ENCODE measurements at regions not wholly inside any gene's neighbourhood (a gene's known extent, or its start where the extent isn't known, plus 50 kb on each side); places are given as distances from the start of the nearest gene placed in this dataset.
A peak's percentile ranks its signal among the peaks of the same experiment; 100 is the strongest.

- Mint-ChIP-seq H3K4me3 (no peak overlapping the region), H3K4me1 (peaks cover 37% of the 10 kb centered on the region), H3K27ac (no peak overlapping the region), H3K9me3 (peaks cover 4% of the 10 kb centered on the region), H3K36me3 (no peaks in the 10 kb centered on the region), H3K27me3 (no peaks in the 10 kb centered on the region)
- DNase-seq (ENCODE audit: low spot score in 2 of 2) (no peak), ATAC-seq (ENCODE audit: low read depth) (no peak)
Measured at GRCh38 chr2:230654057-230654456, 58.6 kb upstream of the CAB39 start.

DNA sequence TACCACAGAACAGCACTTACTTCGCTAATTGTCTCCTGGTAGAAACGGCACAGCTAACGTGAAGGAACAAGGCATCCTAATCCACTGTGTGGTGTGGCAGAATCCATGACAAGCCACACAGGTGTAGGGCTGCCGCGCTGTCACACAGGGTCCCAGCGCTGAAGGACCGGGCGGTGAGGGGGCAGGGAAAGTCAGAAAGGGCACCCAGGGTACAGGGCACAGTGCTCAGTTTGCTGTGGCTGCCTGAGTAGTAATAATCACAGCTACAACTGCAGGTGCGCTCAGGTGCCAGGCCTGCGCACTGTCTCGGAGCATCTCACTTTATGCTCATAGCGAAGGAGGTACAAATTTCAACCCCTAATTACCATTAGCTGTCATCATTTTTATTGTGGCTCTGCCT, 55.2 kb upstream of the CAB39 start:
- Mint-ChIP-seq H3K9me3 (no peaks in the 10 kb centered on the region), H3K4me3 (peak overlapping the region; percentile 53), H3K36me3 (no peaks in the 10 kb centered on the region), H3K27ac (peak overlapping the region; percentile 26), H3K4me1 (peaks cover 43% of the 10 kb centered on the region), H3K27me3 (no peaks in the 10 kb centered on the region)
- DNase-seq (ENCODE audit: low spot score in 2 of 2) (no peak), ATAC-seq (ENCODE audit: low read depth) (no peak)

- H3K27ac Mint-ChIP-seq = peak overlapping the region; percentile 26
- ATAC-seq (ENCODE audit: low read depth) (no peak), DNase-seq (ENCODE audit: low spot score in 2 of 2) (no peak)
- no peaks in the 10 kb centered on the region for H3K36me3 Mint-ChIP-seq
- H3K4me1 Mint-ChIP-seq = peaks cover 42% of the 10 kb centered on the region
- no peaks in the 10 kb centered on the region for H3K27me3 Mint-ChIP-seq
- no peak overlapping the region for H3K4me3 Mint-ChIP-seq
- H3K9me3 Mint-ChIP-seq = no peaks in the 10 kb centered on the region
Measured at GRCh38 chr2:230657906-230658305, 54.7 kb upstream of the CAB39 start.

- Mint-ChIP-seq H3K9me3 (no peaks in the 10 kb centered on the region), H3K27me3 (no peaks in the 10 kb centered on the region), H3K4me3 (no peak overlapping the region), H3K36me3 (no peaks in the 10 kb centered on the region), H3K4me1 (peaks cover 48% of the 10 kb centered on the region), H3K27ac (peak overlapping the region; percentile 69)
- ATAC-seq (ENCODE audit: low read depth) = no peak
- no peak for DNase-seq (ENCODE audit: low spot score in 2 of 2)
Measured at GRCh38 chr2:230658577-230658876, 54.1 kb upstream of the CAB39 start.

- Mint-ChIP-seq H3K27ac (peak overlapping the region; percentile 69), H3K27me3 (no peaks in the 10 kb centered on the region), H3K4me3 (peak overlapping the region; percentile 13), H3K4me1 (peaks cover 52% of the 10 kb centered on the region), H3K9me3 (no peaks in the 10 kb centered on the region), H3K36me3 (no peaks in the 10 kb centered on the region)
- DNase-seq (ENCODE audit: low spot score in 2 of 2) (no peak), ATAC-seq (ENCODE audit: low read depth) (peak; percentile 24)
Measured at GRCh38 chr2:230658877-230659652, 53.6 kb upstream of the CAB39 start.

GRCh38 chr2:230660294-230661060, 52.2 kb upstream of the CAB39 start:
- DNase-seq (ENCODE audit: low spot score in 2 of 2) = no peak
- Mint-ChIP-seq H3K4me1 (peaks cover 62% of the 10 kb centered on the region), H3K9me3 (no peaks in the 10 kb centered on the region), H3K4me3 (peak overlapping the region; percentile 28), H3K27me3 (no peaks in the 10 kb centered on the region), H3K27ac (peak overlapping the region; percentile 77), H3K36me3 (no peaks in the 10 kb centered on the region)
- peak; percentile 66 for ATAC-seq (ENCODE audit: low read depth)

DNA sequence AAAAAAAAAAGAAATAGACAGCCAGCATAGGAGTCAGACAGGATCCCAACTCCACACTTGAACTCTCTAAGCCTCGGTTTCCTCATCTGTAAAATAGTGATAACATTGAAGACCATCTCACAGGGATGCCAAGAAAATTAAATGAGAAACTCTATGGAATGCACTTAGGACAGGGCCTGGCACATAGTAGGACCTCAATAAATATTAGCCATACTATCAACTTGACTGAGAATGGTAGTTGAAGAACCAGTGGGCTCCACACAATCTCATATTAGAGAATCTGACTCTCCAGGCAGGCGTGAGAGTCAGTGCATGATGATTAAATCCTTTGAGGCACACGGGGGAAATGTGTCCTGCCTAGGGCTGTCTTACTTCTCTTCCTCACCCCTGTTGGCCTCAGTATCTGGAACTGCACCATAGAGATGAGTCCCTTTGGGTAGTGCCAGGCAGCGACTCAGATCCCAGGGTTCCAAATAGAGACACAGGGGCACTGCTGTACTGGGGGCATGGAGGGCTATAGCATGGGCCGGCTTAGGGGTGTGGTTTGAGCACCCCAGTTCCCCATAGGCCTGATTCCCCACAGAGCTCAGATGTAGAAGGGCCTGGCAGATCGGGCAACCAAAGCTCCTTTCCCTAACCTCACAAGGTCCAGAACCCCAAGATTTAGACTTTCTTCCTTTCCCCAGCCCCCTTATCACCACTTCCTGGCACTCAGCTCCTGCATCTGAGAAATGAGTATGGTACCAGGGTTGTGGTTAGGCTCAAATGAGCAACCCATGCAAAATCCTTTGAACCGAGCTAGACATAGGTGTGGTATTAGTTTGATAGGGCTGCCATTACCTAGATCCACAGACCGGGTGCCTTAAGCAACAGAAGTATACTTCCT, 51.3 kb upstream of the CAB39 start:
- ATAC-seq (ENCODE audit: low read depth) (peak; percentile 57), DNase-seq (ENCODE audit: low spot score in 2 of 2) (no peak)
- Mint-ChIP-seq H3K27ac (peak overlapping the region; percentile 77), H3K4me1 (peaks cover 63% of the 10 kb centered on the region), H3K36me3 (no peaks in the 10 kb centered on the region), H3K9me3 (no peaks in the 10 kb centered on the region), H3K4me3 (peak overlapping the region; percentile 16), H3K27me3 (no peaks in the 10 kb centered on the region)
